Hepatocyte (in vitro differentiated cells): ENCODE measurements at regions not wholly inside any gene's neighbourhood (a gene's known extent, or its start where the extent isn't known, plus 50 kb on each side); places are given as distances from the start of the nearest gene placed in this dataset.

Source experiments
- DNase-seq: peaks from one replicate; pipeline ENCODE4 v3.0.0-alpha.2; 2016; ENCODE audit warnings: low spot score
- H2AFZ ChIP-seq: fragments of 200-600 bp; sonication (generic); 2 replicates; pipeline ENCODE4 v1.6.0; 2016; ENCODE audit warnings: antibody characterized with exemption, mild to moderate bottlenecking
- H3K27ac ChIP-seq: fragments of 200-600 bp; sonication (generic); 2 replicates; pipeline ENCODE4 v1.5.1; 2016; ENCODE audit warnings: mild to moderate bottlenecking
- H3K27me3 ChIP-seq: fragments of 200-600 bp; sonication (generic); 2 replicates; pipeline ENCODE4 v1.6.1; 2016
- H3K36me3 ChIP-seq: fragments of 200-600 bp; sonication (generic); replicated peaks from 2 replicates; pipeline ENCODE4 v1.5.1; 2016; ENCODE audit warnings: low read depth; ENCODE audit not compliant: insufficient read depth
- H3K4me1 ChIP-seq: fragments of 200-600 bp; sonication (generic); 2 replicates; pipeline ENCODE4 v1.5.1; 2016; ENCODE audit warnings: mild to moderate bottlenecking, moderate library complexity; ENCODE audit not compliant: insufficient read depth
- H3K4me2 ChIP-seq: fragments of 200-600 bp; sonication (generic); 2 replicates; pipeline ENCODE4 v1.6.0; 2016
- H3K4me3 ChIP-seq: fragments of 200-600 bp; sonication (generic); 2 replicates; pipeline ENCODE4 v1.5.1; 2016; ENCODE audit warnings: mild to moderate bottlenecking
- H3K79me2 ChIP-seq: fragments of 200-600 bp; sonication (generic); 2 replicates; pipeline ENCODE4 v1.6.0; 2017; ENCODE audit warnings: mild to moderate bottlenecking
- H3K9me2 ChIP-seq: fragments of 200-600 bp; sonication (generic); replicated peaks from 2 replicates; pipeline ENCODE4 v1.6.0; 2017; ENCODE audit warnings: mild to moderate bottlenecking; ENCODE audit not compliant: insufficient read depth
- H3K9me3 ChIP-seq: fragments of 200-600 bp; sonication (generic); 2 replicates; pipeline ENCODE4 v1.5.1; 2016; ENCODE audit warnings: low read depth, mild to moderate bottlenecking
- H4K20me1 ChIP-seq: fragments of 200-600 bp; sonication (generic); 2 replicates; pipeline ENCODE4 v1.6.0; 2016; ENCODE audit warnings: mild to moderate bottlenecking; ENCODE audit not compliant: insufficient read depth, poor library complexity, severe bottlenecking
- CTCF ChIP-seq: fragments of 200-600 bp; sonication (generic); IDR thresholded peaks from 2 replicates; pipeline ENCODE4 v1.5.1; 2016; ENCODE audit warnings: antibody characterized with exemption, mild to moderate bottlenecking; ENCODE audit not compliant: poor library complexity
- EZH2 ChIP-seq: fragments of 200-600 bp; sonication (generic); IDR thresholded peaks from 2 replicates; pipeline ENCODE4 v1.6.1; 2016; ENCODE audit warnings: antibody characterized with exemption, mild to moderate bottlenecking, borderline replicate concordance
- EZH2phosphoT487 ChIP-seq: fragments of 200-600 bp; sonication (generic); IDR thresholded peaks from one replicate; pipeline ENCODE4 v1.6.1; 2018; ENCODE audit warnings: antibody characterized with exemption, mild to moderate bottlenecking, low read depth, moderate library complexity; ENCODE audit not compliant: unreplicated experiment, severe bottlenecking
- WGBS: methylation state at CpG from one replicate; pipeline ENCODE4 v1.1.6; 2016; ENCODE audit warnings: low lambda C conversion rate; ENCODE audit errors: missing lambda C conversion rate; 5-methylcytosine and 5-hydroxymethylcytosine counted together

GRCh38 chr7:159212226-159212625 is 67.6 kb upstream of the VIPR2 start:
- Histone ChIP-seq H3K4me1 (peaks cover 3% of the 10 kb centered on the region), H3K4me3 (no peak overlapping the region), H3K9me3 (no peaks in the 10 kb centered on the region), H3K4me2 (no peak overlapping the region), H3K36me3 (no peaks in the 10 kb centered on the region), H2AFZ (no peak overlapping the region), H4K20me1 (no peaks in the 10 kb centered on the region), H3K27me3 (no peaks in the 10 kb centered on the region), H3K27ac (no peak overlapping the region), H3K79me2 (no peaks in the 10 kb centered on the region), H3K9me2 (no peaks in the 10 kb centered on the region)
- DNase-seq, result no peak
- no peak for TF ChIP-seq EZH2
- TF ChIP-seq CTCF, result no peak
- no peak for TF ChIP-seq EZH2phosphoT487
- WGBS, result 90% methylated on average over 4 of the region's 4 CpGs

GRCh38 chr7:159211540-159212182 is 67.0 kb upstream of the VIPR2 start:
- no peak overlapping the region for H3K4me2 ChIP-seq
- peaks cover 3% of the 10 kb centered on the region for H3K4me1 ChIP-seq
- H3K9me3 ChIP-seq, result no peaks in the 10 kb centered on the region
- no peaks in the 10 kb centered on the region for H3K27me3 ChIP-seq
- WGBS, result 70% methylated on average over 19 of the region's 19 CpGs
- H3K9me2 ChIP-seq, result no peaks in the 10 kb centered on the region
- no peak overlapping the region for H3K27ac ChIP-seq
- H3K4me3 ChIP-seq, result no peak overlapping the region
- TF ChIP-seq EZH2 (no peak), CTCF (no peak), EZH2phosphoT487 (no peak)
- no peaks in the 10 kb centered on the region for H3K79me2 ChIP-seq
- H4K20me1 ChIP-seq, result no peaks in the 10 kb centered on the region
- no peak overlapping the region for H2AFZ ChIP-seq
- H3K36me3 ChIP-seq, result no peaks in the 10 kb centered on the region
- DNase-seq, result no peak

- H4K20me1 ChIP-seq, result no peaks in the 10 kb centered on the region
- no peaks in the 10 kb centered on the region for H3K9me3 ChIP-seq
- H2AFZ ChIP-seq, result no peak overlapping the region
- H3K36me3 ChIP-seq, result no peaks in the 10 kb centered on the region
- DNase-seq, result no peak
- H3K9me2 ChIP-seq, result no peaks in the 10 kb centered on the region
- WGBS, result 74% methylated on average over 1 of the region's 1 CpG
- TF ChIP-seq EZH2, result no peak
- no peak for TF ChIP-seq CTCF
- no peak for TF ChIP-seq EZH2phosphoT487
- no peak overlapping the region for H3K27ac ChIP-seq
- peaks cover 3% of the 10 kb centered on the region for H3K4me1 ChIP-seq
- H3K79me2 ChIP-seq, result no peaks in the 10 kb centered on the region
- no peaks in the 10 kb centered on the region for H3K27me3 ChIP-seq
- H3K4me3 ChIP-seq, result no peak overlapping the region
- no peak overlapping the region for H3K4me2 ChIP-seq
These were observed 66.0 kb upstream of the VIPR2 start for GRCh38 chr7:159210581-159211235.
